ENCODE measurements at regions not wholly inside any gene's neighbourhood (a gene's known extent, or its start where the extent isn't known, plus 50 kb on each side); places are given as distances from the start of the nearest gene placed in this dataset.

- H3K9ac ChIP-seq (ENCODE audit: low read length): no peak overlapping the region
- FAIRE-seq (no peak), DNase-seq (ENCODE audit: low read depth) (no peak)
- no peaks in the 10 kb centered on the region for H3K79me2 ChIP-seq (ENCODE audit: insufficient read depth, low read length)
- no peak overlapping the region for H2AFZ ChIP-seq (ENCODE audit: low read depth, low read length)
- H3K4me2 ChIP-seq (ENCODE audit: low read length): no peak overlapping the region
- Mint-ChIP-seq H3K4me3 (ENCODE audit: unreplicated experiment) (no peak overlapping the region), H3K27me3 (ENCODE audit: low read depth, unreplicated experiment) (no peaks in the 10 kb centered on the region), H3K4me1 (ENCODE audit: low read depth, unreplicated experiment) (peaks cover 24% of the 10 kb centered on the region), H3K27ac (ENCODE audit: unreplicated experiment) (no peak overlapping the region), H3K9me3 (ENCODE audit: unreplicated experiment) (peaks cover 2% of the 10 kb centered on the region), H3K36me3 (ENCODE audit: low read depth, unreplicated experiment) (no peaks in the 10 kb centered on the region)
- no peaks in the 10 kb centered on the region for H3K27me3 ChIP-seq (ENCODE audit: insufficient read depth, low read length)
- H3K36me3 ChIP-seq (ENCODE audit: insufficient read depth, low read length): no peaks in the 10 kb centered on the region
- H3K9me3 ChIP-seq (ENCODE audit: insufficient read depth, low read depth, low read length): no peaks in the 10 kb centered on the region
- no peak overlapping the region for H3K27ac ChIP-seq (ENCODE audit: low read depth, low read length)
- TF ChIP-seq EZH2 (IDR thresholded peaks at IDR 0.05; ENCODE audit: insufficient read depth, low read length): no peak
- TF ChIP-seq, protein P1, sequence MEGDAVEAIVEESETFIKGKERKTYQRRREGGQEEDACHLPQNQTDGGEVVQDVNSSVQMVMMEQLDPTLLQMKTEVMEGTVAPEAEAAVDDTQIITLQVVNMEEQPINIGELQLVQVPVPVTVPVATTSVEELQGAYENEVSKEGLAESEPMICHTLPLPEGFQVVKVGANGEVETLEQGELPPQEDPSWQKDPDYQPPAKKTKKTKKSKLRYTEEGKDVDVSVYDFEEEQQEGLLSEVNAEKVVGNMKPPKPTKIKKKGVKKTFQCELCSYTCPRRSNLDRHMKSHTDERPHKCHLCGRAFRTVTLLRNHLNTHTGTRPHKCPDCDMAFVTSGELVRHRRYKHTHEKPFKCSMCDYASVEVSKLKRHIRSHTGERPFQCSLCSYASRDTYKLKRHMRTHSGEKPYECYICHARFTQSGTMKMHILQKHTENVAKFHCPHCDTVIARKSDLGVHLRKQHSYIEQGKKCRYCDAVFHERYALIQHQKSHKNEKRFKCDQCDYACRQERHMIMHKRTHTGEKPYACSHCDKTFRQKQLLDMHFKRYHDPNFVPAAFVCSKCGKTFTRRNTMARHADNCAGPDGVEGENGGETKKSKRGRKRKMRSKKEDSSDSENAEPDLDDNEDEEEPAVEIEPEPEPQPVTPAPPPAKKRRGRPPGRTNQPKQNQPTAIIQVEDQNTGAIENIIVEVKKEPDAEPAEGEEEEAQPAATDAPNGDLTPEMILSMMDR (IDR thresholded peaks at IDR 0.05; ENCODE audit: insufficient read depth, low read depth, low read length): no peak
- H3K4me1 ChIP-seq (ENCODE audit: insufficient read depth, low read length): peaks cover 8% of the 10 kb centered on the region
- H3K4me3 ChIP-seq (ENCODE audit: insufficient read depth, low read depth, low read length): no peak overlapping the region
- no peaks in the 10 kb centered on the region for H4K20me1 ChIP-seq (ENCODE audit: insufficient read depth, low read length)
Measured at GRCh38 chr15:62983956-62984355, 58.6 kb upstream of the TPM1 start.

- peak overlapping the region; percentile 39 for H3K4me2 ChIP-seq (ENCODE audit: low read length)
Measured at GRCh38 chr15:62985768-62986167, 56.8 kb upstream of the TPM1 start.

DNA sequence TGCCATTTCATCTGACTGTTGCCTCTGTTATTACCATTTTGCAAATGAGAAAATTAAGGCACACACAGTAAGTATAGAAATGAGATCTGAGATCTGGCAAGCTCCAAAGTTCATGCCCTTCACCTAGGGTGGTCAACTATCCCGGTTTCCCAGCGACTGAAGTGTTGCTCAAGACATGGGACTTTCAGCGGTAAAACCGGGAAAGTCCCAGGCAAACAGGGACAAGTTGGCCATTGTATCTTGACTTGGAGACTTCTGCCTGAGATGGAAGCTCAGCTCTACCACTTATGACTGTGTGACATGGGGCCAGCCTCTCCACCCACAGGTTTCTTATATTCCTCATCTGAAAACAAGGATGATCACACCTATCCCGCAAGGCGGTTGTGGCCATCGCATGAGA is 55.6 kb upstream of the TPM1 start:
- Mint-ChIP-seq H3K9me3 (ENCODE audit: unreplicated experiment) (peaks cover 2% of the 10 kb centered on the region), H3K36me3 (ENCODE audit: low read depth, unreplicated experiment) (no peaks in the 10 kb centered on the region), H3K4me1 (ENCODE audit: low read depth, unreplicated experiment) (peaks cover 19% of the 10 kb centered on the region), H3K27me3 (ENCODE audit: low read depth, unreplicated experiment) (no peaks in the 10 kb centered on the region), H3K4me3 (ENCODE audit: unreplicated experiment) (no peak overlapping the region), H3K27ac (ENCODE audit: unreplicated experiment) (no peak overlapping the region)
- peaks cover 13% of the 10 kb centered on the region for H3K4me1 ChIP-seq (ENCODE audit: insufficient read depth, low read length)
- no peak overlapping the region for H3K27ac ChIP-seq (ENCODE audit: low read depth, low read length)
- H3K79me2 ChIP-seq (ENCODE audit: insufficient read depth, low read length): no peaks in the 10 kb centered on the region
- H3K36me3 ChIP-seq (ENCODE audit: insufficient read depth, low read length): no peaks in the 10 kb centered on the region
- TF ChIP-seq, protein P1 (IDR thresholded peaks at IDR 0.05; ENCODE audit: insufficient read depth, low read depth, low read length): no peak
- no peak for TF ChIP-seq EZH2 (IDR thresholded peaks at IDR 0.05; ENCODE audit: insufficient read depth, low read length)
- H2AFZ ChIP-seq (ENCODE audit: low read depth, low read length): no peak overlapping the region
- FAIRE-seq: no peak
- no peak for DNase-seq (ENCODE audit: low read depth)
- no peak overlapping the region for H3K4me3 ChIP-seq (ENCODE audit: insufficient read depth, low read depth, low read length)
- no peaks in the 10 kb centered on the region for H4K20me1 ChIP-seq (ENCODE audit: insufficient read depth, low read length)
- no peaks in the 10 kb centered on the region for H3K27me3 ChIP-seq (ENCODE audit: insufficient read depth, low read length)
- H3K9ac ChIP-seq (ENCODE audit: low read length): no peak overlapping the region
- H3K4me2 ChIP-seq (ENCODE audit: low read length): no peak overlapping the region
- H3K9me3 ChIP-seq (ENCODE audit: insufficient read depth, low read depth, low read length): no peaks in the 10 kb centered on the region

More at GRCh38 chr15:62985768-62986167, 56.8 kb upstream of the TPM1 start:
- Mint-ChIP-seq H3K4me3 (ENCODE audit: unreplicated experiment) (peak overlapping the region; percentile 42), H3K27me3 (ENCODE audit: low read depth, unreplicated experiment) (no peaks in the 10 kb centered on the region), H3K27ac (ENCODE audit: unreplicated experiment) (peak overlapping the region; percentile 94), H3K4me1 (ENCODE audit: low read depth, unreplicated experiment) (peaks cover 18% of the 10 kb centered on the region), H3K36me3 (ENCODE audit: low read depth, unreplicated experiment) (no peaks in the 10 kb centered on the region), H3K9me3 (ENCODE audit: unreplicated experiment) (peaks cover 2% of the 10 kb centered on the region)
- no peak for TF ChIP-seq EZH2 (IDR thresholded peaks at IDR 0.05; ENCODE audit: insufficient read depth, low read length)
- TF ChIP-seq, protein P1 (IDR thresholded peaks at IDR 0.05; ENCODE audit: insufficient read depth, low read depth, low read length): no peak
- Histone ChIP-seq H3K4me3 (ENCODE audit: insufficient read depth, low read depth, low read length) (no peak overlapping the region), H4K20me1 (ENCODE audit: insufficient read depth, low read length) (no peaks in the 10 kb centered on the region), H3K79me2 (ENCODE audit: insufficient read depth, low read length) (no peaks in the 10 kb centered on the region), H3K27me3 (ENCODE audit: insufficient read depth, low read length) (no peaks in the 10 kb centered on the region), H2AFZ (ENCODE audit: low read depth, low read length) (no peak overlapping the region), H3K36me3 (ENCODE audit: insufficient read depth, low read length) (no peaks in the 10 kb centered on the region), H3K4me1 (ENCODE audit: insufficient read depth, low read length) (peaks cover 13% of the 10 kb centered on the region), H3K9ac (ENCODE audit: low read length) (no peak overlapping the region), H3K27ac (ENCODE audit: low read depth, low read length) (peak overlapping the region; percentile 16), H3K9me3 (ENCODE audit: insufficient read depth, low read depth, low read length) (no peaks in the 10 kb centered on the region)
- FAIRE-seq (peak; percentile 37), DNase-seq (ENCODE audit: low read depth) (peak; percentile 93)
